Adipocyte (in vitro differentiated cells): ENCODE measurements at regions not wholly inside any gene's neighbourhood (a gene's known extent, or its start where the extent isn't known, plus 50 kb on each side); places are given as distances from the start of the nearest gene placed in this dataset.

Experiments
- DNase-seq: peaks from one replicate; pipeline ENCODE4 v3.0.0-alpha.2; 2015; ENCODE audit warnings: low read depth
- H3K27me3 ChIP-seq: replicated peaks from 2 replicates; pipeline ENCODE4 v1.7.0; 2013; ENCODE audit warnings: mild to moderate bottlenecking, low read length, moderate library complexity; ENCODE audit not compliant: control insufficient read depth, insufficient read depth
- H3K36me3 ChIP-seq: 2 replicates; pipeline ENCODE4 v1.7.0; 2013; ENCODE audit warnings: low read length, mild to moderate bottlenecking, moderate library complexity; ENCODE audit not compliant: control insufficient read depth, insufficient read depth, severe bottlenecking
- H3K4me1 ChIP-seq: 2 replicates; pipeline ENCODE4 v1.7.0; 2013; ENCODE audit warnings: mild to moderate bottlenecking, low read length, moderate library complexity; ENCODE audit not compliant: control insufficient read depth, insufficient read depth
- H3K4me3 ChIP-seq: 2 replicates; pipeline ENCODE4 v1.7.0; 2013; ENCODE audit warnings: mild to moderate bottlenecking, low read length, moderate library complexity
- H3K9ac ChIP-seq: 2 replicates; pipeline ENCODE4 v1.7.0; 2013; ENCODE audit warnings: mild to moderate bottlenecking, low read length, moderate library complexity
- H3K9me3 ChIP-seq: 2 replicates; pipeline ENCODE4 v1.7.0; 2013; ENCODE audit warnings: mild to moderate bottlenecking, low read length, moderate library complexity; ENCODE audit not compliant: control insufficient read depth

GRCh38 chr6:113754291-113754690 lies 102.9 kb upstream of the MARCKS start:
- DNase-seq: no peak
- Histone ChIP-seq H3K4me1 (no peaks in the 10 kb centered on the region), H3K9ac (no peak overlapping the region), H3K4me3 (no peak overlapping the region), H3K27me3 (no peaks in the 10 kb centered on the region), H3K9me3 (no peaks in the 10 kb centered on the region), H3K36me3 (no peaks in the 10 kb centered on the region)

- no peaks in the 10 kb centered on the region for H3K9me3 ChIP-seq
- H3K4me1 ChIP-seq: no peaks in the 10 kb centered on the region
- H3K27me3 ChIP-seq: no peaks in the 10 kb centered on the region
- DNase-seq: no peak
- H3K36me3 ChIP-seq: no peaks in the 10 kb centered on the region
- H3K4me3 ChIP-seq: no peak overlapping the region
- no peak overlapping the region for H3K9ac ChIP-seq
These were observed 101.5 kb upstream of the MARCKS start for GRCh38 chr6:113755449-113756289.

- Histone ChIP-seq H3K4me3 (no peak overlapping the region), H3K27me3 (no peaks in the 10 kb centered on the region), H3K9ac (no peak overlapping the region), H3K9me3 (no peaks in the 10 kb centered on the region), H3K4me1 (no peaks in the 10 kb centered on the region), H3K36me3 (no peaks in the 10 kb centered on the region)
- DNase-seq: no peak
These were observed 100.9 kb upstream of the MARCKS start for GRCh38 chr6:113756290-113756665.

GRCh38 chr6:113758214-113758613 lies 98.9 kb upstream of the MARCKS start:
- Histone ChIP-seq H3K4me3 (no peak overlapping the region), H3K27me3 (no peaks in the 10 kb centered on the region), H3K9ac (no peak overlapping the region), H3K9me3 (no peaks in the 10 kb centered on the region), H3K36me3 (no peaks in the 10 kb centered on the region), H3K4me1 (peaks cover under 1% of the 10 kb centered on the region)
- no peak for DNase-seq

GRCh38 chr6:113758826-113759574 lies 98.1 kb upstream of the MARCKS start:
- Histone ChIP-seq H3K9me3 (no peaks in the 10 kb centered on the region), H3K27me3 (no peaks in the 10 kb centered on the region), H3K36me3 (no peaks in the 10 kb centered on the region), H3K4me3 (no peak overlapping the region), H3K4me1 (peaks cover 9% of the 10 kb centered on the region), H3K9ac (no peak overlapping the region)
- DNase-seq: no peak

GRCh38 chr6:113762641-113763040 lies 94.5 kb upstream of the MARCKS start:
- H3K9ac ChIP-seq: no peak overlapping the region
- no peak overlapping the region for H3K4me3 ChIP-seq
- no peaks in the 10 kb centered on the region for H3K27me3 ChIP-seq
- no peaks in the 10 kb centered on the region for H3K36me3 ChIP-seq
- no peak for DNase-seq
- H3K9me3 ChIP-seq: no peaks in the 10 kb centered on the region
- peaks cover 11% of the 10 kb centered on the region for H3K4me1 ChIP-seq

GRCh38 chr6:113763311-113763766 lies 93.8 kb upstream of the MARCKS start:
- Histone ChIP-seq H3K27me3 (no peaks in the 10 kb centered on the region), H3K4me1 (peaks cover 11% of the 10 kb centered on the region), H3K4me3 (no peak overlapping the region), H3K9me3 (no peaks in the 10 kb centered on the region), H3K36me3 (no peaks in the 10 kb centered on the region), H3K9ac (no peak overlapping the region)
- DNase-seq: no peak

GRCh38 chr6:113763876-113764275 lies 93.3 kb upstream of the MARCKS start:
- peak; percentile 39 for DNase-seq
- H3K9ac ChIP-seq: no peak overlapping the region

GRCh38 chr6:113765909-113766308 lies 91.2 kb upstream of the MARCKS start:
- Histone ChIP-seq H3K9ac (no peak overlapping the region), H3K4me3 (no peak overlapping the region), H3K4me1 (peaks cover 11% of the 10 kb centered on the region), H3K27me3 (no peaks in the 10 kb centered on the region), H3K36me3 (no peaks in the 10 kb centered on the region), H3K9me3 (no peaks in the 10 kb centered on the region)
- DNase-seq: no peak

More at GRCh38 chr6:113763876-113764275, 93.3 kb upstream of the MARCKS start:
- Histone ChIP-seq H3K27me3 (no peaks in the 10 kb centered on the region), H3K4me1 (peaks cover 11% of the 10 kb centered on the region), H3K4me3 (no peak overlapping the region), H3K9me3 (no peaks in the 10 kb centered on the region), H3K36me3 (no peaks in the 10 kb centered on the region)

GRCh38 chr6:113767985-113768384 lies 89.2 kb upstream of the MARCKS start:
- no peaks in the 10 kb centered on the region for H3K36me3 ChIP-seq
- H3K27me3 ChIP-seq: no peaks in the 10 kb centered on the region
- DNase-seq: no peak
- no peak overlapping the region for H3K4me3 ChIP-seq
- peaks cover 11% of the 10 kb centered on the region for H3K4me1 ChIP-seq
- H3K9me3 ChIP-seq: no peaks in the 10 kb centered on the region
- H3K9ac ChIP-seq: no peak overlapping the region

- DNase-seq: no peak
- H3K9me3 ChIP-seq: no peaks in the 10 kb centered on the region
- no peak overlapping the region for H3K9ac ChIP-seq
- no peak overlapping the region for H3K4me3 ChIP-seq
- H3K4me1 ChIP-seq: peaks cover 13% of the 10 kb centered on the region
- no peaks in the 10 kb centered on the region for H3K27me3 ChIP-seq
- no peaks in the 10 kb centered on the region for H3K36me3 ChIP-seq
These were observed 84.2 kb upstream of the MARCKS start for GRCh38 chr6:113772961-113773360.
